ENCODE measurements at regions not wholly inside any gene's neighbourhood (a gene's known extent, or its start where the extent isn't known, plus 50 kb on each side); places are given as distances from the start of the nearest gene placed in this dataset.

DNA sequence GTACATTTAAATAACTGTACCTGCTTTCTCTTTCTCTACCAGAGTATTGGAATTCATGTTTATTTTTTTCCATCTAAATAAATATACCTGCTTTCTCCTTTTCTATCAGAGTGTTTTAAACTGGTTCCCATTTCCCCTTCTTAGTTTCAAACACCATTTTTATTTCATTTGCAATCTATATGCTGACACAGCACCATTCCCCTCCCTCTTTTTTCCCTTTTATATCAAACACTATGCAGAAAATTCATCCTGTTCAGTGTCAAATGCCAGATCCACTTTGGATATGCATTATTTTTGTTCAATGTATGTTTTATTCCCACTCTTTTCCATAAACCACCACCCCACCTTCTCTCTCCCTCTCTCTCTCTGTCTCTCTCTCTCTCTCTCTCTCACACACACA is 85.8 kb upstream of the ST6GALNAC5 start:
- TF ChIP-seq, protein P1, sequence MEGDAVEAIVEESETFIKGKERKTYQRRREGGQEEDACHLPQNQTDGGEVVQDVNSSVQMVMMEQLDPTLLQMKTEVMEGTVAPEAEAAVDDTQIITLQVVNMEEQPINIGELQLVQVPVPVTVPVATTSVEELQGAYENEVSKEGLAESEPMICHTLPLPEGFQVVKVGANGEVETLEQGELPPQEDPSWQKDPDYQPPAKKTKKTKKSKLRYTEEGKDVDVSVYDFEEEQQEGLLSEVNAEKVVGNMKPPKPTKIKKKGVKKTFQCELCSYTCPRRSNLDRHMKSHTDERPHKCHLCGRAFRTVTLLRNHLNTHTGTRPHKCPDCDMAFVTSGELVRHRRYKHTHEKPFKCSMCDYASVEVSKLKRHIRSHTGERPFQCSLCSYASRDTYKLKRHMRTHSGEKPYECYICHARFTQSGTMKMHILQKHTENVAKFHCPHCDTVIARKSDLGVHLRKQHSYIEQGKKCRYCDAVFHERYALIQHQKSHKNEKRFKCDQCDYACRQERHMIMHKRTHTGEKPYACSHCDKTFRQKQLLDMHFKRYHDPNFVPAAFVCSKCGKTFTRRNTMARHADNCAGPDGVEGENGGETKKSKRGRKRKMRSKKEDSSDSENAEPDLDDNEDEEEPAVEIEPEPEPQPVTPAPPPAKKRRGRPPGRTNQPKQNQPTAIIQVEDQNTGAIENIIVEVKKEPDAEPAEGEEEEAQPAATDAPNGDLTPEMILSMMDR (conservative IDR thresholded peaks at IDR 0.05; ENCODE audit: low read length), result no peak
- TF ChIP-seq EZH2phosphoT487 (IDR thresholded peaks at IDR 0.05; ENCODE audit: borderline replicate concordance, low read depth, low read length), result no peak

Measured in OCI-LY7 (cell line).